KOPT-K1 (cell line): ENCODE measurements at regions not wholly inside any gene's neighbourhood (a gene's known extent, or its start where the extent isn't known, plus 50 kb on each side); places are given as distances from the start of the nearest gene placed in this dataset.

Source experiments
- H3K27ac ChIP-seq: fragments of 200-600 bp; sonication (generic); 2 replicates; pipeline ENCODE4 v1.5.1; 2016; ENCODE audit warnings: antibody characterized with exemption, mild to moderate bottlenecking, low read depth, low read length; ENCODE audit not compliant: poor library complexity, severe bottlenecking
- H3K36me3 ChIP-seq: fragments of 200-600 bp; sonication (generic); 2 replicates; pipeline ENCODE4 v1.5.1; 2017; ENCODE audit warnings: antibody characterized with exemption, mild to moderate bottlenecking, low read length, moderate library complexity; ENCODE audit not compliant: insufficient read depth
- H3K9me3 ChIP-seq: fragments of 200-600 bp; sonication (generic); 2 replicates; pipeline ENCODE4 v1.5.1; 2017; ENCODE audit warnings: antibody characterized with exemption, low read length, mild to moderate bottlenecking; ENCODE audit not compliant: insufficient read depth, poor library complexity, severe bottlenecking

DNA sequence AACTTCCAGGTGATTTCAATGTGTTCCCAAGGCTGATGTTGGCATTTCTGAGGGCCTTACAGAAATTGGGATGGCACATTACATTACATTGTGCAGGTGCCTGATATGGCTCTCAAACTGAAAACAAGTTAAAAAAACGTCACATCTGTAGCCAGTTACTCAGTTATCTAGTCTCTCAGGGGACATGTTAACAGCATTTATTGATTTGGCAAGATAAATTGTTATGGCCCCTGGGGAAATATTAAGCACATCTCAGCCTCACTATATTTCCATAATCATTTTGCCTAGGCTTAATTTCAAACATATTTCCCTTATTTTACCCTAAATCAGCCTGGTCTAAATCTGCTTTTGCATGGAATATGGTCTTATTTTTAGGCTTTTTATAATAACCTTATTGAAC, 290.0 kb downstream of the IL15 start:
- no peaks in the 10 kb centered on the region for H3K36me3 ChIP-seq
- H3K9me3 ChIP-seq, result no peaks in the 10 kb centered on the region
- no peak overlapping the region for H3K27ac ChIP-seq

DNA sequence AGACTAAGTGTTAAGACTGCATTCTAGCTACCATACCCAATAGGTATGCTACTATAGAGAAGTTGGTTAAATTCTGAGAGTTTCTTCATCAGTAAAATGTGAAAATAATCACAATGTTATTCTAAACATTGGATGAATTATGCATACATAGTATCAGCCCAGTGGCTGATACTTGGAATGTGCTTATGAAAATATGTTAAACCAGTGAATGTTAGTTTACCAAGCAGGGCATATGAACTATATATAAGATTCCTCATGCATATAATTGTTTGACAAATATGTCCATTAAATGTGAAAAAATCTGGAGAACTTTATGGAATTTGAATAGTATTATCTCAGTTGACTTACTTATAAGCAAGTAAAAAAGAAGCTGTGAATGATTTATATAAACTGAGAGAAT, 296.1 kb downstream of the IL15 start:
- peaks cover 10% of the 10 kb centered on the region for H3K9me3 ChIP-seq
- no peak overlapping the region for H3K27ac ChIP-seq
- no peaks in the 10 kb centered on the region for H3K36me3 ChIP-seq

DNA sequence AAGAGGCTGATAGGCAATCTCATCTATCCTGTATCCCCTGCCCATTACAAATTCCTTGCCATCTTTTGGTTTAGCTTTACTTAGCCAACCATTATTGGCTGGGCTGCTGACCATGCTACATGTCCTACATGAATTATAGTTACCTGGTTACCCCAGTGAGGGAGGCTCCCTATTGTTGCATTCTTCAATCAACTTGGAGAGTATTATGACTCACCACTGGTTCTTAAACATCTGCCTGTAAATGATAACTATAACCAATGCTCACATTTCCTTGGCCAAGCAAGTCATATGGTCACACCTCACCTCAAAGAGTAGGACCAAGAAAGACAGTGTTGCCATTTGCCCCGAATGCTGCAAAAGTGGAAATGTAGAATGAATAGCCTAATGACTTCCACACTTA, 297.6 kb downstream of the IL15 start:
- Histone ChIP-seq H3K27ac (no peak overlapping the region), H3K9me3 (peaks cover 23% of the 10 kb centered on the region), H3K36me3 (no peaks in the 10 kb centered on the region)

DNA sequence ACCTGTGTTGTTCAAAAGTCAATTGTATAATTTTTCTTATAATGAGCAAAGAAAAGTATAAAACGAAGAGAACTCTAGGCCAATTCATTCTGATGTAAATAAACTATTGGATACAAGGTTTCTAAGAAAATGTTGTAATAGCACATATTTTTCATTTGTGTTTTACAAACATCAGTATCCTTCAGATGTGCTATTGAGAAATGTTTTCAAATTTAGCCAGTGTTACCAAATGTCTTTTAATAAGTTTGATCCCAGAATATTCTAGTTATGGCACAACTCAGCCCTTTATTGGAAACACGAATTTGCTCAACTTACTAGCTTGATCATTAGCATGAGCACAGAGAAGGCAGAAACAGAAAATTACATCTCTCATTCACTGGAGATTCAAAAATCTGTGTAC, 319.3 kb downstream of the IL15 start:
- H3K9me3 ChIP-seq, result no peaks in the 10 kb centered on the region
- H3K27ac ChIP-seq, result no peak overlapping the region
- H3K36me3 ChIP-seq, result no peaks in the 10 kb centered on the region

DNA sequence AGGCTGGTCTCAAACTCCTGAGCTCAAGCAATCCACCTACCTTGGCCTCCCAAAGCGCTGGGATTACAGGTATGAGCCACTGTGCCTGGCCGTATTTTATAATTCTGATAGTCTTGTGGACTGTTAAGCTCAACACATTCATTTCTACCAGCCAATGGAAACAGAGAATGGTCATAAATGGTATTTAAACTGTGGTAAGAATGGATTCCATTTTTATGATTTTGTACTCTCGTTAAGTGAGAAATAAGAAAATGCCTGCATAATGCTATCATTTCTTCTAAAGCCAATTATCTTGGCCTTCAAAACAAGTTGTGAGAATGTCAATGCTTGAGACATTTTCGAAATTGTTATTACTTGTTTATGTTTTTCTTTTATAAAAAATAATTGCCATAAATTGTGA, 321.0 kb downstream of the IL15 start:
- Histone ChIP-seq H3K27ac (no peak overlapping the region), H3K9me3 (no peaks in the 10 kb centered on the region), H3K36me3 (no peaks in the 10 kb centered on the region)

DNA sequence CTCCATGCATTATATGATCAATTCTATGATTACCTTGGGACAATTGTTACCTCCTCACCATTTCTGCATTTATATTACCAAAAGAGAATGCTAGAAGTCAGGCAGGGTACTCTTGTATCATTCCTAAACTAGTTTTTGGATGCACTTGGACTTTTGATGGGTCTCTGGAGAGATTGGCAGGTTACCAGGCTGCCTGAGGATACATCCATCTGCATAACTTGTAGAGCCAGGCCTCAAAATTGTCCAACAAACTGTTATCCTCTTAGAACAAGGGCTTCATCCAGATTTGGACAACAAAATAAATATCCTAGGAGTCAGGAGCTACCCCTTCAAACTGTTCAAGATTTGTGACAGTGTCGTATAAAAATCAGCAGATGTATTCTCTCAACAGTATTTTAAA, 326.1 kb downstream of the IL15 start:
- Histone ChIP-seq H3K36me3 (no peaks in the 10 kb centered on the region), H3K9me3 (peaks cover 23% of the 10 kb centered on the region), H3K27ac (no peak overlapping the region)

DNA sequence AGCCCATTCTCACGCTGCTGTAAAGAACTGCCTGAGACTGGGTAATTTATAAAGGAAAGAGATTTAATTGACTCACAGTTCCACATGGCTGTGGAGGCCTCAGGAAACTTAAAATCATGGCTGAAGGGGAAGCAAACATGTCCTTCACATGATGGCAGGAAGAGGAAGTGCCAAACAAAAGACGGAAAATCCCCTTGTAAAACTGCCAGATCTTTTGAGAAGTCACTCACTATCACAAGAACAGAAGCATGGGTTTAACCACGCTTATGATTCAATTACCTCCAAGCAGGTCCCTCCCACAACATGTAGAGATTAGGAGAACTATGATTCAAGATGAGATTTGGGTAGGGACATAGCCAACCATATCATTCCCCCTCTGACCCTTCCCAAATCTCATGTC, 335.5 kb downstream of the IL15 start:
- Histone ChIP-seq H3K27ac (no peak overlapping the region), H3K36me3 (no peaks in the 10 kb centered on the region), H3K9me3 (peaks cover 28% of the 10 kb centered on the region)

DNA sequence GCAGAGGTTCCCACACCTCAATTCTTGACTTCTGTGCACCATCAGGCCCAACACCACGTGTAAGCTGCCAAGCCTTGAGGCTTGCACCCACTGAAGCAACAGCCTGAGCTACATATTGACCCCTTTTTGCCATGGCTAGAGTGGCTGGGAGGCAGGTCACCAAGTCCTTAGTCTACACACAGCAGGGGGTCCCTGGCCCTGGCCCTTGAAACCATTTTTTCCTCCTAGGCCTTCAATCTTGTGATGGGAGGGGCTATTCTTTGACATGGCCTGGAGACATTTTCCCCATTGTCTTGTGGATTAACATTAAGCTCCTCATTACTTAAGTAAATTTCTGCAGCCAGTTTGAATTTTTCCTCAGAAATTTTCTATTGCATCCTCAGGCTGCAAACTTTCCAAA, 336.6 kb downstream of the IL15 start:
- peaks cover 24% of the 10 kb centered on the region for H3K9me3 ChIP-seq
- H3K36me3 ChIP-seq, result no peaks in the 10 kb centered on the region
- no peak overlapping the region for H3K27ac ChIP-seq
